ENCODE measurements at regions not wholly inside any gene's neighbourhood (a gene's known extent, or its start where the extent isn't known, plus 50 kb on each side); places are given as distances from the start of the nearest gene placed in this dataset.

- TF ChIP-seq POLR2A (IDR thresholded peaks at IDR 0.05), result no peak
- no peak for TF ChIP-seq CTCF (IDR thresholded peaks at IDR 0.05)
Measured at GRCh38 chr17:411421-412120, 59.0 kb upstream of the RPH3AL start.
